ENCODE measurements at regions not wholly inside any gene's neighbourhood (a gene's known extent, or its start where the extent isn't known, plus 50 kb on each side); places are given as distances from the start of the nearest gene placed in this dataset.

GRCh38 chr6:98136333-98136732 lies 698.0 kb upstream of the POU3F2 start:
- Histone ChIP-seq H3K9me2 (no peaks in the 10 kb centered on the region), H3K4me1 (ENCODE audit: control insufficient read depth in 1 of 2, insufficient read depth in 2 of 2, low read depth in 1 of 2, low read length in 1 of 2) (no peaks in the 10 kb centered on the region), H3F3A (replicated peaks; ENCODE audit: insufficient read depth) (no peaks in the 10 kb centered on the region), H2AFZ (ENCODE audit: low read depth) (no peak overlapping the region), H3K9ac (no peak overlapping the region), H3K79me2 (ENCODE audit: insufficient read depth) (no peaks in the 10 kb centered on the region), H3K4me2 (no peak overlapping the region), H3K36me3 (replicated peaks in 1 of 2; ENCODE audit: control insufficient read depth in 1 of 2, insufficient read depth in 2 of 2, low read length in 1 of 2) (no peaks in the 10 kb centered on the region), H3K4me3 (ENCODE audit: low read depth in 2 of 2, low read length in 1 of 2) (no peak overlapping the region), H3K27me3 (ENCODE audit: insufficient read depth) (no peaks in the 10 kb centered on the region), H3K27ac (ENCODE audit: low read depth in 2 of 2, low read length in 1 of 2) (no peak overlapping the region), H4K20me1 (ENCODE audit: insufficient read depth) (no peaks in the 10 kb centered on the region), H3K9me3 (no peaks in the 10 kb centered on the region)
- 32% methylated on average over 4 of the region's 4 CpGs for WGBS (ENCODE audit: low lambda C conversion rate)
- POLR2A ChIA-PET = interaction anchor here (0.5 kb wide), 1 partner anchor 724 kb away, joined by 6 read pairs; no protein-coding TSS in a partner anchor
- CTCF ChIA-PET = no interaction called here
- TF ChIP-seq FOXM1 (IDR thresholded peaks at IDR 0.05; ENCODE audit: low read depth) (no peak), RCOR1 (IDR thresholded peaks at IDR 0.05; ENCODE audit: low read length) (no peak), MAX (IDR thresholded peaks at IDR 0.05; ENCODE audit: low read depth) (no peak), NRF1 (IDR thresholded peaks at IDR 0.05; ENCODE audit: low read depth, low read length) (no peak), TCF12 (IDR thresholded peaks at IDR 0.05) (no peak), ELF1 (IDR thresholded peaks at IDR 0.05) (no peak), ZBTB33 (IDR thresholded peaks at IDR 0.05; ENCODE audit: borderline replicate concordance, low read depth) (no peak), SMC3 (IDR thresholded peaks at IDR 0.05; ENCODE audit: low read depth, low read length) (no peak), SIN3A (IDR thresholded peaks at IDR 0.05; ENCODE audit: borderline replicate concordance, low read depth, low read length) (no peak), GABPA (IDR thresholded peaks at IDR 0.05; ENCODE audit: low read depth) (no peak), IRF3 (IDR thresholded peaks at IDR 0.05; ENCODE audit: low read depth, low read length) (no peak), YY1 (IDR thresholded peaks at IDR 0.05; ENCODE audit: low read depth) (no peak), REST (IDR thresholded peaks at IDR 0.05; ENCODE audit: low read depth, low read length) (no peak), RAD21 (IDR thresholded peaks at IDR 0.05; ENCODE audit: low read length) (no peak), RXRA (IDR thresholded peaks at IDR 0.05; ENCODE audit: borderline replicate concordance, low read depth) (no peak), MEF2A (IDR thresholded peaks at IDR 0.05; ENCODE audit: borderline replicate concordance, low read depth) (no peak)
- DNase-seq = no peak
